Stomach (tissue), 8 donors: ENCODE measurements at regions not wholly inside any gene's neighbourhood (a gene's known extent, or its start where the extent isn't known, plus 50 kb on each side); places are given as distances from the start of the nearest gene placed in this dataset.

Source experiments
- DNase-seq, 2 donors: peaks; one replicate each; pipeline versions ENCODE4 v3.0.0 to v3.0.0-alpha.2; 2013 to 2019
- H3K27ac ChIP-seq, 5 donors: fragments of 200-600 bp in 4 of 5; sonication (generic) in 4 of 5; one replicate each; pipeline ENCODE4 v1.5.1; 2013 to 2019; ENCODE audit warnings: mild to moderate bottlenecking in 1 of 5, moderate library complexity in 1 of 5
- H3K27me3 ChIP-seq, 3 donors: fragments of 200-600 bp; sonication (generic); one replicate each; pipeline ENCODE4 v1.5.1; 2017 to 2019; ENCODE audit warnings: mixed run types in 1 of 3
- H3K36me3 ChIP-seq, 4 donors: fragments of 200-600 bp; sonication (generic); 1 replicate in 3 of 4; 2 replicates in 1 of 4; pipeline ENCODE4 v1.5.1; 2016 to 2019
- H3K4me1 ChIP-seq, 4 donors: fragments of 200-600 bp; sonication (generic); one replicate each; pipeline ENCODE4 v1.5.1; 2016 to 2019
- H3K4me3 ChIP-seq, 4 donors: fragments of 200-600 bp; sonication (generic) in 3 of 4; one replicate each; pipeline ENCODE4 v1.5.1; 2016 to 2019; ENCODE audit warnings: mild to moderate bottlenecking in 1 of 4
- H3K9me3 ChIP-seq, 4 donors: fragments of 200-600 bp; sonication (generic); one replicate each; pipeline ENCODE4 v1.5.1; 2016 to 2019
- EP300 ChIP-seq: sonication (generic); formaldehyde crosslinking; IDR thresholded peaks from one replicate; pipeline ENCODE4 v1.6.1; 2017; ENCODE audit warnings: antibody characterized with exemption
- POLR2A ChIP-seq, 4 donors: fragments of 450-650 bp; IDR thresholded peaks; one replicate each; pipeline ENCODE4 v1.6.1; 2016; ENCODE audit warnings: antibody characterized with exemption in 4 of 4, control low read depth in 2 of 4, mild to moderate bottlenecking in 1 of 4, moderate library complexity in 1 of 4
- POLR2AphosphoS5 ChIP-seq, 3 donors: sonication (generic); formaldehyde crosslinking; IDR thresholded peaks; one replicate each; pipeline ENCODE4 v1.6.1; 2016; ENCODE audit warnings: antibody characterized with exemption in 3 of 3
- WGBS, 5 donors: extraction: QIAGEN DNeasy Blood & Tissue Kit in 3 of 5; methylation state at CpG; one replicate each; pipeline versions ENCODE4 v1.1.5 to v1.1.7; 2013 to 2018; 5-methylcytosine and 5-hydroxymethylcytosine counted together
- intact Hi-C: fragments of 100-400 bp; cut with DNase I; formaldehyde crosslinking; loops from one replicate; pipeline ENCODE4 v1.15.1; 2023; ENCODE audit warnings: low total_unique reads
- TF ChIP-seq, protein P1 (sequence below), 7 experiments: fragments of 450-650 bp in 4 of 7; fragments of 200-600 bp in 3 of 7; sonication (generic) in 3 of 7; IDR thresholded peaks; one replicate each; pipeline ENCODE4 v1.5.1; 2016 to 2019; ENCODE audit warnings: antibody characterized with exemption in 7 of 7, control low read depth in 2 of 7, mild to moderate bottlenecking in 1 of 7
- donor health status: healthy with polysubstance abuse.
- donor health status: Bipolar disorder and iron deficiency.
- donor health status: healthy.

- Histone ChIP-seq H3K9me3 (no peaks in the 10 kb centered on the region), H3K36me3 (no peaks in the 10 kb centered on the region), H3K4me1 (no peaks in the 10 kb centered on the region), H3K27me3 (no peaks in the 10 kb centered on the region), H3K4me3 (no peak overlapping the region), H3K27ac (no peak overlapping the region)
- peak; percentile 33 to 49 for DNase-seq
- intact Hi-C loops, result no loop called here
- 70 to 83% (median 76%) methylated on average over 10 of the region's 10 CpGs for WGBS, 5 donors
- TF ChIP-seq POLR2AphosphoS5 (IDR thresholded peaks at IDR 0.05) (no peak), EP300 (no peak), POLR2A (IDR thresholded peaks at IDR 0.05) (no peak)
- TF ChIP-seq, protein P1, sequence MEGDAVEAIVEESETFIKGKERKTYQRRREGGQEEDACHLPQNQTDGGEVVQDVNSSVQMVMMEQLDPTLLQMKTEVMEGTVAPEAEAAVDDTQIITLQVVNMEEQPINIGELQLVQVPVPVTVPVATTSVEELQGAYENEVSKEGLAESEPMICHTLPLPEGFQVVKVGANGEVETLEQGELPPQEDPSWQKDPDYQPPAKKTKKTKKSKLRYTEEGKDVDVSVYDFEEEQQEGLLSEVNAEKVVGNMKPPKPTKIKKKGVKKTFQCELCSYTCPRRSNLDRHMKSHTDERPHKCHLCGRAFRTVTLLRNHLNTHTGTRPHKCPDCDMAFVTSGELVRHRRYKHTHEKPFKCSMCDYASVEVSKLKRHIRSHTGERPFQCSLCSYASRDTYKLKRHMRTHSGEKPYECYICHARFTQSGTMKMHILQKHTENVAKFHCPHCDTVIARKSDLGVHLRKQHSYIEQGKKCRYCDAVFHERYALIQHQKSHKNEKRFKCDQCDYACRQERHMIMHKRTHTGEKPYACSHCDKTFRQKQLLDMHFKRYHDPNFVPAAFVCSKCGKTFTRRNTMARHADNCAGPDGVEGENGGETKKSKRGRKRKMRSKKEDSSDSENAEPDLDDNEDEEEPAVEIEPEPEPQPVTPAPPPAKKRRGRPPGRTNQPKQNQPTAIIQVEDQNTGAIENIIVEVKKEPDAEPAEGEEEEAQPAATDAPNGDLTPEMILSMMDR (IDR thresholded peaks at IDR 0.05), result no peak
Measured at GRCh38 chr12:89040146-89040964, 311.9 kb downstream of the DUSP6 start.

DNA sequence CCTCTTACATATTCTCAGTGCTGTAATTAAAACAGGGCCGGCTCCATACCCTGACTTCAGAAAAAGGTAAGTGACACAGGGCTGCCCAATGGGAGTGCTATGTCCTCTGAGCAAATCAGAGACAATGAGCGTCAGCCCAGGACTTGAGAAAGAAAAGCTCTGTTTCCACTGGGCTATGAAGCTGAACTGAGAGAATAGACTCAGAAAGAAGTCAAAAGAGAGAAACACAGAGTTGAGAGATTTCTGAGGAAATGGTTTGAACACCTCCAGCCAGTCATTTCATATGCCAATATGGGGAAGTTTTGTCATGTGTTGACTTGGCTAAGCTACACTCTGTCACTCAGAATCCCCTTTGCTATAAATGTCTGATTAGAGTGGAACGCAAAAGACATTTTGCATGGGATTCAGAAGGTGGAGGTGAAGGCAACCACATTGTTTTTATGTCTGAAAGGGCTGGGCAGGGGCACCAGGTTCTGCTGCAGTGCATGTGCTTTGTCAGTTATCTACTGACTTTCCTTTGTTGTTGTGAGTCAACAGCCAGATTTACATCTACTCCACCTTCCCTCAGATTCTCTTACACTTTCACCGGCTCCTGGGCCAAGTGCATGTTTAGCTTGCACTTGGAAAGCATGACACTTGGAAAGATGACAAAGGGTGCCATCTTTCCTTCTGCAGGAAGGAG, 313.3 kb downstream of the DUSP6 start:
- H3K27me3 ChIP-seq, result no peaks in the 10 kb centered on the region
- H3K9me3 ChIP-seq, result no peaks in the 10 kb centered on the region
- H3K4me1 ChIP-seq, result no peaks in the 10 kb centered on the region
- intact Hi-C loops, result no loop called here
- no peak overlapping the region for H3K4me3 ChIP-seq
- DNase-seq, result no peak
- TF ChIP-seq POLR2AphosphoS5 (IDR thresholded peaks at IDR 0.05), result no peak
- 73 to 89% (median 77%) methylated on average over 4 of the region's 4 CpGs for WGBS, 5 donors
- H3K27ac ChIP-seq, result no peak overlapping the region
- no peaks in the 10 kb centered on the region for H3K36me3 ChIP-seq

- Histone ChIP-seq H3K36me3 (no peaks in the 10 kb centered on the region), H3K4me1 (no peaks in the 10 kb centered on the region), H3K27ac (no peak overlapping the region), H3K9me3 (no peaks in the 10 kb centered on the region), H3K4me3 (no peak overlapping the region), H3K27me3 (no peaks in the 10 kb centered on the region)
- WGBS, 5 donors, result 86 to 95% (median 91%) methylated on average over 3 of the region's 3 CpGs
- intact Hi-C loops, result no loop called here
- TF ChIP-seq POLR2A (IDR thresholded peaks at IDR 0.05) (no peak), POLR2AphosphoS5 (IDR thresholded peaks at IDR 0.05) (no peak), EP300 (no peak)
- TF ChIP-seq, protein P1 (IDR thresholded peaks at IDR 0.05), result no peak
- no peak for DNase-seq
Measured at GRCh38 chr12:89033062-89033461, 319.2 kb downstream of the DUSP6 start.

- no peak overlapping the region for H3K27ac ChIP-seq
- no peaks in the 10 kb centered on the region for H3K27me3 ChIP-seq
- whole genome bisulfite sequencing, 5 donors, result 85 to 98% (median 92%) methylated on average over 2 of the region's 2 CpGs
- H3K36me3 ChIP-seq, result no peaks in the 10 kb centered on the region
- no peaks in the 10 kb centered on the region for H3K9me3 ChIP-seq
- H3K4me1 ChIP-seq, result no peaks in the 10 kb centered on the region
- no peak overlapping the region for H3K4me3 ChIP-seq
- TF ChIP-seq EP300 (no peak), POLR2AphosphoS5 (IDR thresholded peaks at IDR 0.05) (no peak), POLR2A (IDR thresholded peaks at IDR 0.05) (no peak)
- TF ChIP-seq, protein P1 (IDR thresholded peaks at IDR 0.05), result no peak
- no peak for DNase-seq
- intact Hi-C loops, result no loop called here
Measured at GRCh38 chr12:89029961-89030360, 322.3 kb downstream of the DUSP6 start.

DNA sequence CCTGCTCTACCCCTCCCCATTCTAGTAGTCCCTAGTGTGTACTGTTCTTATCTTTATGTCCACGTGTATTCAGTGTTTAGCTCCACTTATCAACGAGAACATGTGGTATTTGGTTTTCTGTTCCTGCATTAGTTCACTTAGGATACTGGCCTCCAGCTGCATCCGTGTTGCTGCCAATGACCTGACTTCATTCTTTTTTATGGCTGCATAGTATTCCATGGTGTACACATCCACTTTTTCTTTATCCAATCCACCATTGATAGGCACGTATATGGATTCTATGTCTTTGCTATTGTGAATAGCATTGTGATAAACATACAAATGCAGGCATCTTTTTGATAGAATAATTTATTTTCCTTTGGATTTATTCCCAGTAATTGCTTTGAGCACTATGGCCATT, 327.7 kb downstream of the DUSP6 start:
- Histone ChIP-seq H3K36me3 (no peaks in the 10 kb centered on the region), H3K4me1 (peaks cover 0 to 4% (median 1%) of the 10 kb centered on the region in 4 donors), H3K4me3 (no peak overlapping the region), H3K27me3 (no peaks in the 10 kb centered on the region), H3K27ac (no peak overlapping the region), H3K9me3 (no peaks in the 10 kb centered on the region)
- intact Hi-C loops, result no loop called here
- 50 to 69% (median 58%) methylated on average over 4 of the region's 4 CpGs for WGBS, 5 donors
- TF ChIP-seq EP300 (no peak), POLR2A (IDR thresholded peaks at IDR 0.05) (no peak), POLR2AphosphoS5 (IDR thresholded peaks at IDR 0.05) (no peak)
- TF ChIP-seq, protein P1 (IDR thresholded peaks at IDR 0.05), result no peak
- DNase-seq, result no peak
